ENCODE measurements at regions not wholly inside any gene's neighbourhood (a gene's known extent, or its start where the extent isn't known, plus 50 kb on each side); places are given as distances from the start of the nearest gene placed in this dataset.

- TF ChIP-seq CTCF (IDR thresholded peaks at IDR 0.05; ENCODE audit: poor library complexity) = no peak
- TF ChIP-seq EZH2phosphoT487 (IDR thresholded peaks at IDR 0.05; ENCODE audit: low read depth, severe bottlenecking, unreplicated experiment) = no peak
These were observed 112.1 kb upstream of the SERPINE2 start for GRCh38 chr2:224151161-224151560.

All from hepatocyte (in vitro differentiated cells).